HG03520 (cell line): ENCODE measurements at regions not wholly inside any gene's neighbourhood (a gene's known extent, or its start where the extent isn't known, plus 50 kb on each side); places are given as distances from the start of the nearest gene placed in this dataset.
"Not testable (repeated sequence)": the region's sequence is repeated elsewhere in the genome, so short reads cannot be mapped to it uniquely, and the experiment has no call there.

ENCODE experiments used
- ATAC-seq: cut with Tn5 transposase; IDR thresholded peaks from one replicate; pipeline ENCODE4 v1.9.1; 2021; ENCODE audit warnings: mild to moderate bottlenecking, moderate library complexity; ENCODE audit not compliant: unreplicated experiment

- ATAC-seq = no peak
These were observed 342.0 kb upstream of the DLGAP1 start for GRCh38 chr18:4797002-4797685.

GRCh38 chr18:4789506-4789905 lies 334.4 kb upstream of the DLGAP1 start:
- ATAC-seq = no peak

GRCh38 chr18:4781873-4782272 lies 326.8 kb upstream of the DLGAP1 start:
- no peak for ATAC-seq

- no peak for ATAC-seq
These were observed 310.3 kb upstream of the DLGAP1 start for GRCh38 chr18:4765401-4765800.

GRCh38 chr18:4762330-4762729 lies 307.2 kb upstream of the DLGAP1 start:
- ATAC-seq = no peak

GRCh38 chr18:4758980-4759379 lies 303.9 kb upstream of the DLGAP1 start:
- no peak for ATAC-seq

- no peak for ATAC-seq
These were observed 300.7 kb upstream of the DLGAP1 start for GRCh38 chr18:4755848-4756247.

GRCh38 chr18:4753151-4753550 lies 298.0 kb upstream of the DLGAP1 start:
- ATAC-seq = not testable (repeated sequence)

GRCh38 chr18:4751523-4751922 lies 296.4 kb upstream of the DLGAP1 start:
- no peak for ATAC-seq

- no peak for ATAC-seq
These were observed 295.6 kb upstream of the DLGAP1 start for GRCh38 chr18:4750393-4751346.

- ATAC-seq = no peak
These were observed 293.9 kb upstream of the DLGAP1 start for GRCh38 chr18:4748975-4749374.

- ATAC-seq = no peak
These were observed 279.8 kb upstream of the DLGAP1 start for GRCh38 chr18:4734903-4735302.

- no peak for ATAC-seq
These were observed 278.9 kb upstream of the DLGAP1 start for GRCh38 chr18:4734021-4734420.

GRCh38 chr18:4721545-4721944 lies 266.4 kb upstream of the DLGAP1 start:
- no peak for ATAC-seq

- ATAC-seq = no peak
These were observed 265.4 kb upstream of the DLGAP1 start for GRCh38 chr18:4720518-4720917.

GRCh38 chr18:4705894-4706293 lies 250.8 kb upstream of the DLGAP1 start:
- no peak for ATAC-seq

- ATAC-seq = no peak
These were observed 249.7 kb upstream of the DLGAP1 start for GRCh38 chr18:4704781-4705180.

GRCh38 chr18:4691836-4692235 lies 236.7 kb upstream of the DLGAP1 start:
- ATAC-seq = no peak

GRCh38 chr18:4678685-4679084 lies 223.6 kb upstream of the DLGAP1 start:
- not testable (repeated sequence) for ATAC-seq

- no peak for ATAC-seq
These were observed 221.9 kb upstream of the DLGAP1 start for GRCh38 chr18:4677006-4677405.

GRCh38 chr18:4672162-4672561 lies 217.1 kb upstream of the DLGAP1 start:
- no peak for ATAC-seq

- ATAC-seq = no peak
These were observed 203.7 kb upstream of the DLGAP1 start for GRCh38 chr18:4658804-4659203.
